H1 (cell line): ENCODE measurements at regions not wholly inside any gene's neighbourhood (a gene's known extent, or its start where the extent isn't known, plus 50 kb on each side); places are given as distances from the start of the nearest gene placed in this dataset.

Source experiments
- CTCF ChIA-PET: fragments of 300-600 bp; sonication (Branson Sonifier 250); formaldehyde crosslinking; loops from one replicate; lab custom pipeline; 2021; ENCODE audit not compliant: partially characterized antibody; lab: Charles Lee
- POLR2A ChIA-PET: fragments of 300-600 bp; sonication (Branson Sonifier 250); formaldehyde crosslinking; loops from one replicate; lab custom pipeline; 2021; ENCODE audit warnings: inconsistent platforms; ENCODE audit not compliant: partially characterized antibody; lab: Charles Lee
- DNase-seq, 2 experiments: peaks; one replicate each; pipeline versions ENCODE4 v3.0.0 to v3.0.0-alpha.2; 2010 to 2022; ENCODE audit warnings: low spot score in 2 of 2, low read depth in 1 of 2, mixed read lengths in 1 of 2
- FAIRE-seq: peaks from 2 replicates; lab custom pipeline; 2011; peaks lifted over from hg19 to GRCh38; lab: Jason Lieb, UNC
- H2AFZ ChIP-seq: 2 replicates; pipeline ENCODE4 v1.8.1; 2012; ENCODE audit warnings: low read length, inconsistent platforms
- H2AK5ac ChIP-seq: 2 replicates; pipeline ENCODE4 v1.6.1; 2013; ENCODE audit warnings: low read depth, low read length
- H2BK120ac ChIP-seq: replicated peaks from 2 replicates; pipeline ENCODE3; 2013; ENCODE audit warnings: low read depth, low read length, inconsistent platforms
- H2BK12ac ChIP-seq: 2 replicates; pipeline ENCODE4 v1.6.1; 2013; ENCODE audit warnings: low read depth, low read length
- H2BK15ac ChIP-seq: 2 replicates; pipeline ENCODE4 v1.6.1; 2013; ENCODE audit warnings: low read length
- H2BK20ac ChIP-seq: 2 replicates; pipeline ENCODE4 v1.6.1; 2013; ENCODE audit warnings: low read length
- H2BK5ac ChIP-seq: 2 replicates; pipeline ENCODE4 v1.6.1; 2013; ENCODE audit warnings: low read depth, low read length
- H3K14ac ChIP-seq: 2 replicates; pipeline ENCODE4 v1.6.1; 2013; ENCODE audit warnings: inconsistent platforms; ENCODE audit not compliant: insufficient read length
- H3K18ac ChIP-seq: 2 replicates; pipeline ENCODE4 v1.6.1; 2013; ENCODE audit warnings: low read length; ENCODE audit errors: extremely low read depth
- H3K23ac ChIP-seq: 2 replicates; pipeline ENCODE4 v1.6.1; 2013; ENCODE audit warnings: inconsistent platforms; ENCODE audit not compliant: insufficient read length
- H3K23me2 ChIP-seq: 2 replicates; pipeline ENCODE4 v1.6.1; 2013; ENCODE audit warnings: low read depth, low read length
- H3K27ac ChIP-seq: 2 replicates; pipeline ENCODE4 v1.6.1; 2011; ENCODE audit warnings: low read depth, low read length, inconsistent platforms
- H3K27me3 ChIP-seq, 4 experiments: replicated peaks in 1 of 4; 1 replicate in 1 of 4; 2 replicates in 3 of 4; pipeline versions ENCODE4 v1.6.1 to v1.8.1; 2011 to 2013; ENCODE audit warnings: low read length in 3 of 4, mild to moderate bottlenecking in 3 of 4, inconsistent platforms in 2 of 4, mixed read lengths in 2 of 4, moderate library complexity in 1 of 4; ENCODE audit not compliant: control insufficient read depth in 3 of 4, insufficient read depth in 3 of 4; ENCODE audit errors: extremely low read depth in 1 of 4
- H3K36me3 ChIP-seq, 4 experiments: 2 replicates each; pipeline versions ENCODE4 v1.6.1 to v1.8.1; 2011 to 2013; ENCODE audit warnings: mild to moderate bottlenecking in 4 of 4, low read length in 3 of 4, moderate library complexity in 2 of 4, control low read depth in 1 of 4, inconsistent platforms in 1 of 4; ENCODE audit not compliant: insufficient read depth in 4 of 4, control insufficient read depth in 2 of 4
- H3K4ac ChIP-seq: replicated peaks from 2 replicates; pipeline ENCODE3; 2013; ENCODE audit warnings: low read length, low read depth, mixed read lengths, inconsistent platforms; ENCODE audit not compliant: insufficient read length
- H3K4me1 ChIP-seq, 4 experiments: replicated peaks in 1 of 4; 1 replicate in 1 of 4; 2 replicates in 3 of 4; pipeline versions ENCODE4 v1.6.1 to v1.8.1; 2011 to 2013; ENCODE audit warnings: low read length in 3 of 4, inconsistent platforms in 2 of 4, mixed read lengths in 1 of 4; ENCODE audit not compliant: insufficient read depth in 4 of 4, control insufficient read depth in 3 of 4
- H3K4me2 ChIP-seq, 2 experiments: 2 replicates each; pipeline versions ENCODE4 v1.6.1 to v1.8.1; 2011 to 2013; ENCODE audit warnings: low read depth in 2 of 2, low read length in 2 of 2, control low read depth in 1 of 2, inconsistent platforms in 1 of 2, mild to moderate bottlenecking in 1 of 2; ENCODE audit not compliant: insufficient read depth in 1 of 2
- H3K4me3 ChIP-seq, 4 experiments: fragments of 200-600, 300-600 bp in 1 of 4; sonication (generic), shearing (Covaris generic), sonication (Bioruptor Twin) in 1 of 4; 2 replicates each; pipeline versions ENCODE4 v1.5.1 to v1.8.1; 2011 to 2016; ENCODE audit warnings: low read length in 4 of 4, low read depth in 3 of 4, control low read depth in 2 of 4, inconsistent platforms in 2 of 4, mild to moderate bottlenecking in 2 of 4, mixed read lengths in 1 of 4, moderate library complexity in 1 of 4; ENCODE audit not compliant: insufficient read depth in 2 of 4; ENCODE audit errors: extremely low read depth in 1 of 4
- H3K56ac ChIP-seq: replicated peaks from 2 replicates; pipeline ENCODE3; 2013; ENCODE audit warnings: low read depth, mild to moderate bottlenecking, mixed read lengths, low read length, inconsistent platforms; ENCODE audit not compliant: insufficient read length
- H3K79me1 ChIP-seq: 2 replicates; pipeline ENCODE4 v1.6.1; 2013; ENCODE audit warnings: low read depth, low read length, control low read depth
- H3K79me2 ChIP-seq, 2 experiments: 2 replicates each; pipeline versions ENCODE4 v1.6.1 to v1.8.1; 2012 to 2013; ENCODE audit warnings: low read length in 2 of 2, mild to moderate bottlenecking in 2 of 2, inconsistent platforms in 1 of 2; ENCODE audit not compliant: insufficient read depth in 2 of 2, control insufficient read depth in 1 of 2
- H3K9ac ChIP-seq, 4 experiments: replicated peaks in 1 of 4; 1 replicate in 1 of 4; 2 replicates in 3 of 4; pipeline versions ENCODE4 v1.6.1 to v1.8.1; 2011 to 2013; ENCODE audit warnings: low read depth in 3 of 4, low read length in 3 of 4, control low read depth in 2 of 4, mild to moderate bottlenecking in 2 of 4, moderate library complexity in 2 of 4, inconsistent platforms in 1 of 4; ENCODE audit errors: extremely low read depth in 1 of 4
- H3K9me3 ChIP-seq, 2 experiments: 2 replicates each; pipeline versions ENCODE4 v1.6.1 to v1.8.1; 2012 to 2013; ENCODE audit warnings: mild to moderate bottlenecking in 2 of 2, moderate library complexity in 2 of 2, control low read depth in 1 of 2, inconsistent platforms in 1 of 2, low read depth in 1 of 2, low read length in 1 of 2, mixed read lengths in 1 of 2; ENCODE audit not compliant: insufficient read depth in 2 of 2
- H4K20me1 ChIP-seq, 2 experiments: replicated peaks in 1 of 2; 2 replicates each; pipeline versions ENCODE3 to v1.8.1; 2011 to 2013; ENCODE audit warnings: inconsistent platforms in 2 of 2, low read length in 2 of 2, mild to moderate bottlenecking in 1 of 2; ENCODE audit not compliant: insufficient read depth in 2 of 2, control insufficient read depth in 1 of 2
- H4K5ac ChIP-seq: 2 replicates; pipeline ENCODE4 v1.6.1; 2013; ENCODE audit warnings: low read length, low read depth, mixed read lengths, inconsistent platforms; ENCODE audit not compliant: insufficient read length
- H4K8ac ChIP-seq: 2 replicates; pipeline ENCODE4 v1.8.0; 2013; ENCODE audit warnings: mild to moderate bottlenecking, moderate library complexity, low read length, inconsistent platforms; ENCODE audit not compliant: insufficient read depth; ENCODE audit errors: extremely low read depth
- H4K91ac ChIP-seq: replicated peaks from 2 replicates; pipeline ENCODE3; 2013; ENCODE audit warnings: low read length, mixed read lengths, inconsistent platforms; ENCODE audit not compliant: insufficient read length
- ATF2 ChIP-seq: IDR thresholded peaks from 2 replicates; pipeline ENCODE4 v1.6.1; 2012; ENCODE audit warnings: low read length, inconsistent platforms
- BACH1 ChIP-seq: IDR thresholded peaks from 2 replicates; pipeline ENCODE4 v1.6.1; 2012; ENCODE audit warnings: low read length, improper control_type of control experiment
- CBX5 ChIP-seq: fragments of 300-800, 300-1000 bp; sonication (generic); IDR thresholded peaks from 2 replicates; pipeline ENCODE4 v1.7.1; 2016; ENCODE audit warnings: antibody characterized with exemption, low read length, low read depth
- CEBPB ChIP-seq: IDR thresholded peaks from 2 replicates; pipeline ENCODE4 v1.6.1; 2012; ENCODE audit warnings: low read depth, low read length
- EGR1 ChIP-seq: IDR thresholded peaks from 2 replicates; pipeline ENCODE4 v1.6.1; 2011; ENCODE audit warnings: low read depth, low read length, borderline replicate concordance
- HDAC2 ChIP-seq, 2 experiments: fragments of 300-600 bp in 1 of 2; sonication (generic) in 1 of 2; IDR thresholded peaks; 2 replicates each; pipeline ENCODE4 v1.6.1; 2011 to 2012; ENCODE audit warnings: low read depth in 2 of 2, low read length in 2 of 2, mild to moderate bottlenecking in 2 of 2, moderate library complexity in 2 of 2, borderline replicate concordance in 1 of 2, inconsistent platforms in 1 of 2
- JUN ChIP-seq: IDR thresholded peaks from 2 replicates; pipeline ENCODE4 v1.6.1; 2011; ENCODE audit warnings: low read depth, mild to moderate bottlenecking, improper control_type of control experiment, low read length
- KDM4A ChIP-seq: IDR thresholded peaks from one replicate; pipeline ENCODE4 v1.7.1; 2012; ENCODE audit warnings: low read depth, mild to moderate bottlenecking, moderate library complexity, low read length, inconsistent platforms; ENCODE audit not compliant: severe bottlenecking
- NANOG ChIP-seq: IDR thresholded peaks from 2 replicates; pipeline ENCODE4 v1.6.1; 2011; ENCODE audit warnings: low read length, low read depth, mild to moderate bottlenecking, inconsistent platforms; ENCODE audit not compliant: insufficient read depth, poor library complexity, severe bottlenecking
- PHF8 ChIP-seq: fragments of 200-600 bp; sonication (generic); conservative IDR thresholded peaks from 2 replicates; pipeline ENCODE4 v1.7.1; 2012; ENCODE audit warnings: low read depth, mild to moderate bottlenecking, inconsistent platforms, low read length, moderate library complexity
- POLR2A ChIP-seq, 2 experiments: IDR thresholded peaks; 1 replicate in 1 of 2; 2 replicates in 1 of 2; pipeline ENCODE4 v1.6.1; 2011; ENCODE audit warnings: low read depth in 2 of 2, low read length in 2 of 2, mild to moderate bottlenecking in 2 of 2; ENCODE audit errors: control extremely low read depth in 1 of 2
- WGBS, 2 experiments: shearing (Covaris generic) in 1 of 2; methylation state at CpG; one replicate each; pipeline versions ENCODE4 v1.1.6 to v1.1.7; 2013 to 2015; ENCODE audit warnings: low lambda C conversion rate in 2 of 2, mixed read lengths in 2 of 2, inconsistent platforms in 1 of 2, low coverage in 1 of 2, missing lambda C conversion rate in 1 of 2; ENCODE audit not compliant: insufficient replicate concordance in 2 of 2, insufficient coverage in 1 of 2, insufficient read length in 1 of 2; ENCODE audit errors: extremely low coverage in 1 of 2, missing lambda C conversion rate in 1 of 2; 5-methylcytosine and 5-hydroxymethylcytosine counted together

- no peak overlapping the region for H2BK15ac ChIP-seq
- H3K4me2 ChIP-seq, result no peak overlapping the region
- H3K79me1 ChIP-seq, result no peaks in the 10 kb centered on the region
- TF ChIP-seq NANOG (no peak), BACH1 (no peak), HDAC2 (IDR thresholded peaks at IDR 0.05; ENCODE audit: borderline replicate concordance in 1 of 2, low read depth in 2 of 2, low read length in 2 of 2) (no peak), CBX5 (no peak), POLR2A (IDR thresholded peaks at IDR 0.05; ENCODE audit: control extremely low read depth in 1 of 2, low read depth in 2 of 2, low read length in 2 of 2) (no peak), PHF8 (no peak), CEBPB (no peak), ATF2 (no peak), KDM4A (no peak), JUN (no peak), EGR1 (no peak)
- no peak overlapping the region for H2BK5ac ChIP-seq
- no peak overlapping the region for H3K9ac ChIP-seq
- peaks cover 1 to 5% (median 4%) of the 10 kb centered on the region in 4 experiments; a peak in 6 of 7 replicates for H3K4me1 ChIP-seq
- POLR2A ChIA-PET, result interaction anchor here (1.1 kb wide), 1 partner anchor 14 kb away, joined by 3 read pairs; no protein-coding TSS in a partner anchor
- no peaks in the 10 kb centered on the region for H3K79me2 ChIP-seq
- no peak overlapping the region for H3K56ac ChIP-seq
- H3K27ac ChIP-seq, result no peak overlapping the region
- H4K20me1 ChIP-seq, result no peaks in the 10 kb centered on the region
- no peak overlapping the region for H3K14ac ChIP-seq
- H3K9me3 ChIP-seq, result no peaks in the 10 kb centered on the region
- 84% methylated on average over 11 of the region's 11 CpGs; no CpG with 5 or more reads in 1 of the 2 experiments for WGBS, 2 experiments
- H3K23ac ChIP-seq, result no peak overlapping the region
- no peak overlapping the region for H2BK20ac ChIP-seq
- no peak overlapping the region for H2BK120ac ChIP-seq
- CTCF ChIA-PET, result interaction anchor here (0.8 to 35.5 kb wide), 22 partner anchors 9 to 393 kb away, joined by 3 to 992 read pairs (median 4); no protein-coding TSS in a partner anchor
- H4K5ac ChIP-seq, result no peak overlapping the region
- FAIRE-seq (no peak), DNase-seq (no peak)
- H3K23me2 ChIP-seq, result peaks cover 3% of the 10 kb centered on the region; the same call in 1 of the 2 replicates
- no peak overlapping the region for H4K91ac ChIP-seq
- no peak overlapping the region for H2AFZ ChIP-seq
- H3K36me3 ChIP-seq, result no peaks in the 10 kb centered on the region
- no peak overlapping the region for H3K4ac ChIP-seq
- H3K4me3 ChIP-seq, result no peak overlapping the region
- no peak overlapping the region for H3K18ac ChIP-seq
- H2AK5ac ChIP-seq, result no peak overlapping the region
- H3K27me3 ChIP-seq, result no peaks in the 10 kb centered on the region
- H2BK12ac ChIP-seq, result no peak overlapping the region
- H4K8ac ChIP-seq, result no peak overlapping the region; the same call in 1 of the 2 replicates
Measured at GRCh38 chr10:69715156-69715898, 85.3 kb downstream of the FAM241B start.
